ENCODE measurements at regions not wholly inside any gene's neighbourhood (a gene's known extent, or its start where the extent isn't known, plus 50 kb on each side); places are given as distances from the start of the nearest gene placed in this dataset.

- Histone ChIP-seq H3K36me3 (replicated peaks; ENCODE audit: control insufficient read depth, insufficient read depth, low read length) (no peaks in the 10 kb centered on the region), H3K27me3 (ENCODE audit: control insufficient read depth, insufficient read depth, low read length) (no peaks in the 10 kb centered on the region), H3K4me3 (ENCODE audit: insufficient read depth, low read depth, low read length) (no peak overlapping the region)
- no peak for DNase-seq
Measured at GRCh38 chr16:49103298-49103697, 178.3 kb downstream of the CBLN1 start.

GRCh38 chr16:49101997-49102396 lies 179.6 kb downstream of the CBLN1 start:
- no peak for DNase-seq
- Histone ChIP-seq H3K4me3 (ENCODE audit: insufficient read depth, low read depth, low read length) (no peak overlapping the region), H3K27me3 (ENCODE audit: control insufficient read depth, insufficient read depth, low read length) (no peaks in the 10 kb centered on the region), H3K36me3 (replicated peaks; ENCODE audit: control insufficient read depth, insufficient read depth, low read length) (no peaks in the 10 kb centered on the region)

- no peak overlapping the region for H3K4me3 ChIP-seq (ENCODE audit: insufficient read depth, low read depth, low read length)
- DNase-seq = no peak
- H3K36me3 ChIP-seq (replicated peaks; ENCODE audit: control insufficient read depth, insufficient read depth, low read length) = no peaks in the 10 kb centered on the region
Measured at GRCh38 chr16:49100366-49100765, 181.3 kb downstream of the CBLN1 start.

GRCh38 chr16:49097964-49098363 lies 183.7 kb downstream of the CBLN1 start:
- Histone ChIP-seq H3K4me3 (ENCODE audit: insufficient read depth, low read depth, low read length) (no peak overlapping the region), H3K27me3 (ENCODE audit: control insufficient read depth, insufficient read depth, low read length) (no peaks in the 10 kb centered on the region), H3K36me3 (replicated peaks; ENCODE audit: control insufficient read depth, insufficient read depth, low read length) (no peaks in the 10 kb centered on the region)
- no peak for DNase-seq

More at GRCh38 chr16:49100366-49100765, 181.3 kb downstream of the CBLN1 start:
- H3K27me3 ChIP-seq (ENCODE audit: control insufficient read depth, insufficient read depth, low read length) = no peaks in the 10 kb centered on the region

- H3K27me3 ChIP-seq (ENCODE audit: control insufficient read depth, insufficient read depth, low read length) = no peaks in the 10 kb centered on the region
- no peaks in the 10 kb centered on the region for H3K36me3 ChIP-seq (replicated peaks; ENCODE audit: control insufficient read depth, insufficient read depth, low read length)
- no peak overlapping the region for H3K4me3 ChIP-seq (ENCODE audit: insufficient read depth, low read depth, low read length)
- DNase-seq = no peak
Measured at GRCh38 chr16:49096176-49096945, 185.3 kb downstream of the CBLN1 start.

- Histone ChIP-seq H3K36me3 (replicated peaks; ENCODE audit: control insufficient read depth, insufficient read depth, low read length) (no peaks in the 10 kb centered on the region), H3K27me3 (ENCODE audit: control insufficient read depth, insufficient read depth, low read length) (no peaks in the 10 kb centered on the region), H3K4me3 (ENCODE audit: insufficient read depth, low read depth, low read length) (no peak overlapping the region)
- no peak for DNase-seq
Measured at GRCh38 chr16:49095539-49095938, 186.1 kb downstream of the CBLN1 start.

- H3K27me3 ChIP-seq (ENCODE audit: control insufficient read depth, insufficient read depth, low read length) = no peaks in the 10 kb centered on the region
- no peaks in the 10 kb centered on the region for H3K36me3 ChIP-seq (replicated peaks; ENCODE audit: control insufficient read depth, insufficient read depth, low read length)
- DNase-seq = no peak
- H3K4me3 ChIP-seq (ENCODE audit: insufficient read depth, low read depth, low read length) = no peak overlapping the region
Measured at GRCh38 chr16:49094471-49094870, 187.2 kb downstream of the CBLN1 start.

- Histone ChIP-seq H3K4me3 (ENCODE audit: insufficient read depth, low read depth, low read length) (no peak overlapping the region), H3K36me3 (replicated peaks; ENCODE audit: control insufficient read depth, insufficient read depth, low read length) (no peaks in the 10 kb centered on the region), H3K27me3 (ENCODE audit: control insufficient read depth, insufficient read depth, low read length) (no peaks in the 10 kb centered on the region)
- no peak for DNase-seq
Measured at GRCh38 chr16:49093939-49094338, 187.7 kb downstream of the CBLN1 start.

- no peak overlapping the region for H3K4me3 ChIP-seq (ENCODE audit: insufficient read depth, low read depth, low read length)
- H3K27me3 ChIP-seq (ENCODE audit: control insufficient read depth, insufficient read depth, low read length) = no peaks in the 10 kb centered on the region
- H3K36me3 ChIP-seq (replicated peaks; ENCODE audit: control insufficient read depth, insufficient read depth, low read length) = no peaks in the 10 kb centered on the region
- DNase-seq = no peak
Measured at GRCh38 chr16:49092704-49093103, 188.9 kb downstream of the CBLN1 start.

GRCh38 chr16:49089533-49089932 lies 192.1 kb downstream of the CBLN1 start:
- Histone ChIP-seq H3K27me3 (ENCODE audit: control insufficient read depth, insufficient read depth, low read length) (no peaks in the 10 kb centered on the region), H3K36me3 (replicated peaks; ENCODE audit: control insufficient read depth, insufficient read depth, low read length) (no peaks in the 10 kb centered on the region), H3K4me3 (ENCODE audit: insufficient read depth, low read depth, low read length) (no peak overlapping the region)
- no peak for DNase-seq

GRCh38 chr16:49089039-49089438 lies 192.6 kb downstream of the CBLN1 start:
- DNase-seq = no peak
- Histone ChIP-seq H3K36me3 (replicated peaks; ENCODE audit: control insufficient read depth, insufficient read depth, low read length) (no peaks in the 10 kb centered on the region), H3K4me3 (ENCODE audit: insufficient read depth, low read depth, low read length) (no peak overlapping the region), H3K27me3 (ENCODE audit: control insufficient read depth, insufficient read depth, low read length) (no peaks in the 10 kb centered on the region)

- Histone ChIP-seq H3K36me3 (replicated peaks; ENCODE audit: control insufficient read depth, insufficient read depth, low read length) (no peaks in the 10 kb centered on the region), H3K4me3 (ENCODE audit: insufficient read depth, low read depth, low read length) (no peak overlapping the region), H3K27me3 (ENCODE audit: control insufficient read depth, insufficient read depth, low read length) (no peaks in the 10 kb centered on the region)
- DNase-seq = no peak
Measured at GRCh38 chr16:49085686-49086085, 196.0 kb downstream of the CBLN1 start.

GRCh38 chr16:49084628-49085390 lies 196.8 kb downstream of the CBLN1 start:
- Histone ChIP-seq H3K27me3 (ENCODE audit: control insufficient read depth, insufficient read depth, low read length) (no peaks in the 10 kb centered on the region), H3K4me3 (ENCODE audit: insufficient read depth, low read depth, low read length) (no peak overlapping the region), H3K36me3 (replicated peaks; ENCODE audit: control insufficient read depth, insufficient read depth, low read length) (no peaks in the 10 kb centered on the region)
- no peak for DNase-seq

- H3K27me3 ChIP-seq (ENCODE audit: control insufficient read depth, insufficient read depth, low read length) = no peaks in the 10 kb centered on the region
- H3K4me3 ChIP-seq (ENCODE audit: insufficient read depth, low read depth, low read length) = no peak overlapping the region
- H3K36me3 ChIP-seq (replicated peaks; ENCODE audit: control insufficient read depth, insufficient read depth, low read length) = no peaks in the 10 kb centered on the region
- DNase-seq = no peak
Measured at GRCh38 chr16:49081554-49081953, 200.1 kb downstream of the CBLN1 start.

GRCh38 chr16:49081086-49081485 lies 200.6 kb downstream of the CBLN1 start:
- H3K36me3 ChIP-seq (replicated peaks; ENCODE audit: control insufficient read depth, insufficient read depth, low read length) = no peaks in the 10 kb centered on the region
- no peak for DNase-seq
- H3K4me3 ChIP-seq (ENCODE audit: insufficient read depth, low read depth, low read length) = no peak overlapping the region
- H3K27me3 ChIP-seq (ENCODE audit: control insufficient read depth, insufficient read depth, low read length) = no peaks in the 10 kb centered on the region

All from H7 (cell line).